Left ventricle myocardium inferior (tissue), 1 donor: ENCODE measurements at regions not wholly inside any gene's neighbourhood (a gene's known extent, or its start where the extent isn't known, plus 50 kb on each side); places are given as distances from the start of the nearest gene placed in this dataset.

ENCODE experiments used
- DNase-seq: peaks from one replicate; pipeline ENCODE4 v3.0.0-alpha.2; 2020
- H3K27ac ChIP-seq: fragments of 200-600 bp; replicated peaks from 2 replicates; pipeline ENCODE4 v1.8.0; 2021
- H3K27me3 ChIP-seq: fragments of 200-600 bp; 2 replicates; pipeline ENCODE4 v1.8.0; 2021; ENCODE audit warnings: low read depth
- H3K36me3 ChIP-seq: fragments of 200-600 bp; 2 replicates; pipeline ENCODE4 v1.8.0; 2021
- H3K4me1 ChIP-seq: fragments of 200-600 bp; 2 replicates; pipeline ENCODE4 v1.8.0; 2021
- H3K4me3 ChIP-seq: fragments of 200-600 bp; 2 replicates; pipeline ENCODE4 v1.8.0; 2021; ENCODE audit warnings: mild to moderate bottlenecking, moderate library complexity
- H3K9me3 ChIP-seq: fragments of 200-600 bp; replicated peaks from 2 replicates; pipeline ENCODE4 v1.8.0; 2021
- CTCF ChIP-seq: fragments of 200-600 bp; IDR thresholded peaks from 2 replicates; pipeline ENCODE4 v1.8.0; 2021; ENCODE audit warnings: antibody characterized with exemption, mild to moderate bottlenecking, borderline replicate concordance
- intact Hi-C: fragments of 100-400 bp; cut with micrococcal nuclease; formaldehyde crosslinking; loops from one replicate; pipeline ENCODE4 v1.11.0; 2022
- donor health status: DM: no; HTN: yes; CAD: no; lungs with severe emphysema.

- intact Hi-C loops = no loop called here
These were observed 392.0 kb downstream of the FUT8 start for GRCh38 chr14:65804439-65805112.

GRCh38 chr14:65805113-65805473 is 392.6 kb downstream of the FUT8 start:
- no peak for TF ChIP-seq CTCF
- DNase-seq = no peak
- Histone ChIP-seq H3K27me3 (peaks cover 20% of the 10 kb centered on the region), H3K4me3 (no peak overlapping the region), H3K9me3 (peaks cover 20% of the 10 kb centered on the region), H3K27ac (no peak overlapping the region), H3K36me3 (no peaks in the 10 kb centered on the region), H3K4me1 (no peaks in the 10 kb centered on the region)
- intact Hi-C loops = no loop called here

More at GRCh38 chr14:65804439-65805112, 392.0 kb downstream of the FUT8 start:
- Histone ChIP-seq H3K4me1 (no peaks in the 10 kb centered on the region), H3K27me3 (peaks cover 15% of the 10 kb centered on the region), H3K36me3 (no peaks in the 10 kb centered on the region), H3K9me3 (peaks cover 20% of the 10 kb centered on the region), H3K27ac (no peak overlapping the region), H3K4me3 (no peak overlapping the region)
- TF ChIP-seq CTCF = no peak
- no peak for DNase-seq

GRCh38 chr14:65808390-65808789 is 395.9 kb downstream of the FUT8 start:
- no peak for TF ChIP-seq CTCF
- Histone ChIP-seq H3K36me3 (no peaks in the 10 kb centered on the region), H3K4me3 (no peak overlapping the region), H3K27me3 (peaks cover 26% of the 10 kb centered on the region), H3K27ac (no peak overlapping the region), H3K9me3 (peaks cover 20% of the 10 kb centered on the region), H3K4me1 (no peaks in the 10 kb centered on the region)
- intact Hi-C loops = no loop called here
- DNase-seq = no peak

- H3K9me3 ChIP-seq = peaks cover 20% of the 10 kb centered on the region
- no peaks in the 10 kb centered on the region for H3K36me3 ChIP-seq
- intact Hi-C loops = no loop called here
- no peak overlapping the region for H3K27ac ChIP-seq
- DNase-seq = no peak
- no peaks in the 10 kb centered on the region for H3K4me1 ChIP-seq
- TF ChIP-seq CTCF = no peak
- H3K4me3 ChIP-seq = no peak overlapping the region
- peaks cover 30% of the 10 kb centered on the region for H3K27me3 ChIP-seq
These were observed 397.8 kb downstream of the FUT8 start for GRCh38 chr14:65810322-65810721.

GRCh38 chr14:65813760-65814384 is 401.3 kb downstream of the FUT8 start:
- Histone ChIP-seq H3K27ac (no peak overlapping the region), H3K4me3 (no peak overlapping the region), H3K27me3 (peaks cover 41% of the 10 kb centered on the region), H3K4me1 (no peaks in the 10 kb centered on the region), H3K9me3 (peaks cover 2% of the 10 kb centered on the region), H3K36me3 (no peaks in the 10 kb centered on the region)
- DNase-seq = no peak
- intact Hi-C loops = no loop called here
- TF ChIP-seq CTCF = no peak
